NCI-H2227 treated with DMSO at 0.1 percent for 48 hours (cell line): ENCODE measurements at regions not wholly inside any gene's neighbourhood (a gene's known extent, or its start where the extent isn't known, plus 50 kb on each side); places are given as distances from the start of the nearest gene placed in this dataset.

ENCODE experiments used
- DNase-seq: peaks from one replicate; lab custom pipeline; 2025; lab: John Stamatoyannopoulos, UW

DNA sequence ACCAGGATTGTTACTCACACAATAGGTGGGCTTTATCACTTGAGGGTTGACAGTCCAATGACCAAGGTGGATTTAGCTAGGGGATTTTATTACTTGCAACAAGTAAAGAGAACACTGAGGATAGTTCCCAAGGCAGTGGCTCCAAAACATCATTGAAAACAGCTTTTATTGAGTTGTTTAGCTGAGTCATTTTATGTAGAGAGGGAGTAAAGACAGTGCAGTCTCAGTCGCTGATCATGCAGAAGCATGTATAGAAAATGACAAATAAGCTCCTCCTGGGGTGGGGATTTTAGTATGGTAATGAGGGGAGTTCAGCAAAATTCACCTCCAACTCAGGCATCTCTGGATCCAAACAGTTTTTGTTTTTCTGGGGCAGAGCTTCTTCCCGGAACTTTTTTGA, 163.0 kb upstream of the CCDC179 start:
- no peak for DNase-seq

GRCh38 chr11:23041001-23041503, 180.8 kb upstream of the CCDC179 start:
- DNase-seq: no peak

DNA sequence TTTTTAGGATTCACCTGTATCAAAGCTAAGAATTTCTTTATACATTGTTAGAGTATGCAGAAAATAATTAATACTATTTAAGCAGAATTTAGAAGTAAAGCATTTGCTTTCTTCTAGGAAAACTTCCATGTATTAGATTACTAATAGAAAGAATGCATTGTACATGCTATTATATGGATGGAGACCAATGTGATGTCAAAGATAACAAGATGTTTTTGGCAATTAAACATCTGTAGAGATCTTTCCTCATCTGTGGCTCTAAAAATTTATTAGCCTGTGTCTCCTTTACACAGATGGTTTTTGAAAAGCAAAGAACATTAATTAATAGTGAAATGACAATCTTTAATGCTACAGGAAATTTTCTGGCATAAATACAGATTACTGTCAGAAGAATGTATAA, 198.4 kb upstream of the CCDC179 start:
- no peak for DNase-seq

DNA sequence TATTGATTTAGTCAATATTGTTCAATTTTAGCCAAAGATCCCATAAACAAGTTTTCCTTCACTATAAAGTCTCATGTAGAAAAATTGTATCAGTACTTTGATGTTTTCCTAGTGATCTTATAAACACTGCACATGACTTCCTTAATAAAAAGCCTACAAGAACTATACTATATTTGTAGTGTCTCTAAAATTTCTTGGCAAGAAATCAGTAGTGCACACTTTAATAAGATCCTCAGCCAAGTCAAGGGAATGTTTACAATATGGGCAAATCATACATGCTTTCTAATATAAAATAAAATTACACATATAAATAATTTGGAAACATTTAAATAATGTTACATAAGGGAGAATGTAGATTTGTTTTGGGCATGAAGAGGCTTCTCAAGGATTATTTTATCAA, 203.0 kb upstream of the CCDC179 start:
- no peak for DNase-seq

- DNase-seq: no peak
Measured at GRCh38 chr11:23078289-23078971, 218.2 kb upstream of the CCDC179 start.

GRCh38 chr11:23079382-23079813, 219.1 kb upstream of the CCDC179 start:
- no peak for DNase-seq

DNA sequence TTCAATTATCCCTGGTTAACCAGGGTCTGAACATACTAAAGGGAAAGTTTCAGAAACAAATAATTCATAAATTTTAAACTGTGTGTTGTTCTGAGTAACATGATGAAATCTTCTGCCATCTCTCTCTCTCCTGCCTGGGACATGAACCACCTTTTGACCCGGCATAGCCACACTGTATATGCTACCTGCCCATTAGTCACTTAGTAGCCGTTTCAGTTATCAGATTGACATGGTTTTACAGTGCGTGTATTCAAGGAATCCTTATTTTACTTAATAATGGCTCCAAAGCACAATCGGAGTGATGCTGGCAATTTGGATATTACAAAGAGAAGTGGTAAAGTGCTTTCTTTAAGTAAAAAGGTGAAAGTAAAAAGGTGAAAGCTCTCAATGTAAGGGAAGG, 227.1 kb upstream of the CCDC179 start:
- no peak for DNase-seq

DNA sequence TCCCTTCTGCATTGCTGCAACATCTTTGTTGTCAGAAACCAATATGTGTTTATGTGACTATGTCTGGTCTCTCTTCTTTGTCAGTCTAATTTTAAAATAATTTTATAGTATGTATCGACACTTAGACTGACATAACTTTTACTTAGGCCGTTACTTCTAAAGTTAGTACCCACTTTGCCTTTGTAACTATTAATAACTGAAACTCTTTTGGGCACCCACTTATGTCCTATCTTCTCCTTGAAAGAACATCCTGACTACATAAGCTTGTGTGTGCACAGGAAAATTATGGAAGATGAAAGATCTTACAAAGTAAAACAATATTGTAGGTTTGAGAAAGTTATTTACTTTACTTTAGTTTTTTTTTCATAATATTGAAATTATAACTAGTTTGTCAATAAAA, 230.4 kb upstream of the CCDC179 start:
- DNase-seq: no peak

DNA sequence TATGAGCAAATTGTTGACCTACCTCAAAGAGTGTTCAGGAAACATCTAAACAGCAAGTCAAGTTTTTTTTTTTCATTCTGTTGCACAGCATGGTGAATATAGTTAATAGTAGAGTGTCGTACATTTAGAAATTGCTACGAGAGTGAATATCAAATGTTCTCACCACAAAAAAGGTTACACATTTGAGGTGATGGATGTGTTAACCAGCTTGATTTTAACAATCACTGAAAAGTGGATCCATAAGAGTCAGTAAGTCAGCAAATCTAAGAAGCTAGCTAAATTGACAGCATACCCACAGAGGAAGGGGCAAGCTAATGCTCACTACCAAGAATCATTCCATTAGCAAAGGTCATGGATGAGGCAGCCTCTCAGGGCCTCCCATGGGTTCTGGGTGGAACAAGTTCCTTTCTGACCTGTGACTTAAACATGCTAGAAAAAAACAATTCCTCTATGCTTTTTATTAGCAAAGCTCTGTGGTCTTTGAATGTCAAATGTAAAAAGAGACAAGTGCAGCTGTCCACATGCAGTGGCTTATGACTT, 235.4 kb upstream of the CCDC179 start:
- DNase-seq: peak; percentile 24

- no peak for DNase-seq
Measured at GRCh38 chr11:23097891-23098290, 237.6 kb upstream of the CCDC179 start.

DNA sequence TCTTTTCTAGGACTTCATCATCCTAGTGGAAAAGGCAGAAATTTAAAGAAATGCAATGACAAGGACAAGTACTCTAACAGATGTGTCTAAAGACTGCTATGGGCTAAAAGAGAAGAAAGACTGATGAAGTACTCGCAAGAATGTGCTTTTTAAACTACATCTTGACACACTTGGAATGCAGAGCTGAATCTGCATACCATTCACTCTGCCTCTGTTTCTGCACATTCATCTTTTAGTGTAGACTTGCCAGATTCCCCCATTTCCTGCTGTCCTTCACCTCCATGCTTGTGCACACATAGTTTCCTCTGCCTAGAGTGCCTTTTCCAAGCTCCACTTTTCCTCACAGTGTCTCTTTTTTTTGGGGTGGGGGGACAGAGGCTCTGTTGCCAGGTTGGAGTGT, 239.0 kb upstream of the CCDC179 start:
- no peak for DNase-seq

DNA sequence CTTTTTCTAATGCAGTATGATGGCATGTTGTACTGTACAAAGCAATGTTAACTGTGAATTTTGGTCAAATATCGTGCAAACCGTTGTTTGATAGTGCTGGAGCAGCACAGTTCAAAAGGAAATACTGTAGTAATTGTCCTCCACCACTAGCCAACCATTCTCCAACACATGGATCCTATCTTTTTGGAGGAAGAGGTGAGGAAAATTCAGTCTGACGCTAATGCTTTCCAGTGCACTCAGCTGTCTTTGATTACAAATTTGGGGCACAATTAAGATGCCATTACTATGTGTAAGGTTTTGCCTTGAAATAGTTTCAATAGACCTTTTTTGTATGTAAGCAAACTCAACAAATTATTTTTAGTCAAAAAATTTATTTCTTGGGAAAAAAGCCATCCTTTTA, 240.5 kb upstream of the CCDC179 start:
- DNase-seq: no peak

DNA sequence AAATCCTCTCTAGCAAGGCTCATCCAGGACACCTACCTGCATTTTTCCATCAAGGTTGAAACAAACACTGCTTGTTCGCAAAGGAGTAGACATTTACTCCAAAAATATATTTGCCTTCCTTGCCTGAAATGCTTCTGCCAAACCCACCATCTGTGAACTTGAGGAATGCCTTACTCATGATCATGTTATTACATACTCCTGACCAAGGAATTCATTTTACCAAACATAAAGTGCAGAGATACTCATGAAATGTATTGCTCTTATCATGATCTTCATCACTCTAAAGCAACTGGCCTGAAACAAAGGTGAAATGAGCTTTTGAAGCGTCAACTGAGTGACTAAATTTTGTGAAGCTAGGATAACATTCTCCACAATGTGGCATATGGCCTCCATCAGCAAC, 243.1 kb upstream of the CCDC179 start:
- no peak for DNase-seq

DNA sequence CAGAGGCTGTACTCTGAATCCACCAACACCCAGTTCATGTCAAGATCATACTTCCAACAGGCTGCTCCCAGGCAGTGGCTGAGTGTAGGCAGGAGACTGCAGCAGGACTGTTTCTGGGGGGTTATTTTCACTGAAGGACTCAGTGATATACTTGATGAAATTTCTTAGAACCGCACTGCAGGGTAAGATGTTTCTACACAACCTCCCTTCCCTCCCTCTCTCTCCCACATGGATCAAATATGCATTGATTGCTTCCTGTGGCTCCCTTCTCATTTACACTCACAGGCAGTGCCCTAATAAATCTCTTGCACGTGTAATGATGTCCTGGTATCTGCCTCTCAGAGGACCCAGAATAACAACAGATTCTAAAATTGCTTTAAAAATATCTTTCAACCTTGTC, 251.3 kb upstream of the CCDC179 start:
- no peak for DNase-seq

DNA sequence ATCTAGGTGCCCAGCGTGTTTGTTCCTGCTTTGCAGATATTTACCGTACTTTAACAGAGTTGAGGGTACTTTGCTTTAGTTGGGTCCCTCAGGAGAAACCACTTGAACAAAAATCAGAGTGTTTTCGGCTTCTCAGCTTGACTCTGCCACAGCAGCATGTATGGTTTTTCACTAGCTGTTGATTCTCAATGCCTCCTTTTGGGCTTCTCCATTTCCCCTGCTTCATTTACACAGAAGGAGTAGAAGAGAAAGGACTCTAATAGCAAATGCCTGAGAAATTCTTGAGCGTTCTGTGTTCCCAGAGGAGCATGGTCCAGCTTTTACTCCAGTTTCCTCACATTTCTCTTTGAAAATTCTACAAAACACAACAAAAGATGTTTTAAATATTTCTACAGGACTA, 252.1 kb upstream of the CCDC179 start:
- DNase-seq: no peak

DNA sequence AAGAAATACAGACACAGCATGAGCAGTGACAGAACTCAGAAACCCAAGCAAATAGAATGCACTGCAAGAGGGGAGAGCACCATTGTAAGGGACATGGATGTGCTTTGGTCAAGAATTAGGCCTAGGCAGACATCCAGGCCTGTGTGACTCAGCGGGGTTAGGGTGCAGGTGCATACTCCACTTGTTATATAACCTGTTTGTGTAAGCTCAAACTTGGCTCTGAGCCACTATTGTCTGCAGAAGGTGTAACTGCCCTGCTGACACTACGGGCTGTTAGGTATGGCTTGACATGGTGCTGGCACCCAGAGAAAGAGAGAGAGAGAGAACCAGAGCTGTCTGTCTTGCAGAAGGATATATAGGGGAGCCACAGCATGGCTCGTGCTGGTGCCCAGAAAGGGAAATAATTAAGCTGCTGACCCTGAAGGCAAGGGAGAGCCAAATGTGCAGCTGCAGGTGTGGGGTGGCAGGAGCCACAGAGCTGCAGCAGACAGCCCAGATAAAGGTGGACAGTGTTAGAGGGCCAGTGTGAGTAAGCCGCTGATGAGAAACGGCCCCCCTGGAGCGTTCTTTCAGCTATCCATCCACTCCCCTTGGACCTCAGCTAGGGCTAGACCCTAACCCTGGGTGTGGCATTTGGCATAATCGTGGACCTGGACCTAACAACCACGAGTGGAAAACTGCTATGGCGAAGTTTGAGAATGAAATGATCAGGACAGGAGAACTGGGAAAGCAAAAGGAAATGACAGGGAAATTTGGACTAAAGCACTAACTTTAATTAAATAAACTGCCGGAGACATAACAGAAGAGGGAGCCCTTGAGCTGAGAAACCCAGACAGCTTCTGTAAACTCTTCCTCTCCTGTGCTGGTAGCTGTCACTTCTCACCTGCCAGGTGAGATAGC, 253.0 kb upstream of the CCDC179 start:
- peak; percentile 74 for DNase-seq

- no peak for DNase-seq
Measured at GRCh38 chr11:23113887-23114216, 253.6 kb upstream of the CCDC179 start.

DNA sequence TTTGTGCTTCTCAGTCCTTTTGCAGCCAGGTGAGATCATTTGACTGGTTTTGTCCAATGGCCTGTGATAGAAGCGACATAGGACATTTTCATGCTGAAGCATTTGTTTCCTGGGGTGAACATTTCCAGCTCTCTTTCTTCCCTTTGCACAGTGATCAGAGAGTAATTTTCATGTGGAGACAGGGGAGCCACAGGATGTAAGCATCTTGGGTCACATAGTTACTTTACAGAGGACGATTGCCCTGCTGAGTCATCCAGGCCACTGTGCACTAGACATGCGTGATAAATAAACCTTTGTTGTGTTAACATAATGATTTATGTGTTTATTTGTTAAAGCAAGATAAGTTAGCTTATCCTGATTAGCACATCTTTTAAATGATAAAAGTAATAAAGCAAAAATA, 263.5 kb upstream of the CCDC179 start:
- DNase-seq: no peak

DNA sequence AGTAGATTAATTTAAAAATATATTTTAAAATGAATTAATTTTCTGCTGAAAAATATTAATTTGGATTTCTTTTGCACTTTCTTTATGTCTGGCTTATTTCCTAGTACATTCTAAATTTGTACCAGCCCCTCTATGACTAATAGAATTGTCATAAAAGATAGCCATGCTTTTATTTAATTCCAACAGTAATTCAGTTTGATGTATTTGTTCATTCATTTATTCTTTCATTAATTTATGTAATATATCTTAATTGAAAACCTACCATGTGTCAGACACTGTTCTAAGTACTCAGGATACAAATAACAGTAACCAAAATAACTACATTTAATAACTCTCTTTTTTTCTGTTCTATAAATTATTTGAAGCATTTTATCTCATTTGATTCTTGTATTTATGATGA, 264.0 kb upstream of the CCDC179 start:
- no peak for DNase-seq

DNA sequence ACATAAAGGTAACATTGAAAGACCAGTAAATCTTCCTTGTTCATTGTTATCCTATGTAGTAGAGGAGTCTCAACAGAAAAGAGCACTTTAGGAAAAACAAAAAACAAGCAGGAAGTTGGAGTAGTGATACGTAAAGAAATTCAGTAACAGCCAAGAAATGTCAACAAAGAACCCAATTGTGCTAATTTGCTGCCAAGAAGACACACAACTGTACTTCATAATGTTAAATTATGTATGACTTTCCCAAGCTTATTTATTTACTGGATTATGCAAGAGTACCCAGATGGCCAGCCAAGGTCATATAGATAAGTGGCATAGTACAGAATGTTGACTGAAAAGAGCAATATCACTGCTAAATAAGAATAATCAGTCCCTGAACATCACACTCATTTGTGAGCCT, 264.7 kb upstream of the CCDC179 start:
- no peak for DNase-seq

GRCh38 chr11:23127706-23128105, 267.4 kb upstream of the CCDC179 start:
- no peak for DNase-seq

GRCh38 chr11:23134627-23135026, 274.4 kb upstream of the CCDC179 start:
- DNase-seq: no peak

DNA sequence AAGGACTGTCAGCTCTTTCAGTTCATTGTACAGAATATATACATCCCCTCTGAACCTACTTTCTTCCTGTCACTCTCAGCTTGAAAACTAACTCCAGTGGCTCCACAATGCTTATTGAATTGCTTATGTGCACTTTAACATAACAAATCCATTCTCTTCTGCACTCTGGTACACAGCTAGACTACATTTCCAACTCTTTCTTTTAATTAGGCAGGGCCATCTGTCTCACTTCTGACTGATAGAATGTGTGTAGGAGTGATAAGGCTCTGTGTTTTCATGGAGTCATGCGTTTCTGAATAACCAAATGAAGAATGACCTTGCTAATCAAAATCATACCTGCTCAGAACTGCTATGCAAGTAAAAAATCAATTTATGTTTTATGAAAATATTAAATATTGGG, 278.5 kb upstream of the CCDC179 start:
- DNase-seq: no peak
